A673 (cell line): ENCODE measurements at regions not wholly inside any gene's neighbourhood (a gene's known extent, or its start where the extent isn't known, plus 50 kb on each side); places are given as distances from the start of the nearest gene placed in this dataset.

ENCODE experiments used
- BruUV-seq: library from RNA; stranded (reverse); fragments of 400-500 nt; replicated peaks from 2 replicates; lab custom pipeline; 2021; lab: Mats Ljungman, UMichigan
- CTCF ChIA-PET: fragments of 300-600 bp; sonication (Branson Sonifier 250); formaldehyde crosslinking; loops from one replicate; lab custom pipeline; 2022; ENCODE audit warnings: antibody characterized with exemption; lab: Charles Lee
- POLR2A ChIA-PET: fragments of 300-600 bp; sonication (Branson Sonifier 250); formaldehyde crosslinking; loops from one replicate; lab custom pipeline; 2022; ENCODE audit warnings: antibody characterized with exemption; ENCODE audit not compliant: low non-redundant PET; lab: Charles Lee
- DNase-seq: peaks from one replicate; pipeline ENCODE4 v3.0.0-alpha.2; 2015; ENCODE audit warnings: low spot score
- H3K27ac ChIP-seq: fragments of 200-600 bp; sonication (generic); 2 replicates; pipeline ENCODE4 v1.5.1; 2016; ENCODE audit warnings: mixed run types, low read depth, mild to moderate bottlenecking, mixed read lengths, antibody characterized with exemption, low read length; ENCODE audit not compliant: poor library complexity, severe bottlenecking
- H3K27me3 ChIP-seq: fragments of 200-600 bp; sonication (generic); replicated peaks from 2 replicates; pipeline ENCODE4 v1.6.1; 2017; ENCODE audit warnings: mixed run types, low read depth, mild to moderate bottlenecking, mixed read lengths, antibody characterized with exemption, low read length; ENCODE audit not compliant: insufficient read depth, poor library complexity
- H3K36me3 ChIP-seq: fragments of 200-600 bp; sonication (generic); 2 replicates; pipeline ENCODE4 v1.6.1; 2016; ENCODE audit warnings: mixed run types, mild to moderate bottlenecking, mixed read lengths, antibody characterized with exemption, low read length; ENCODE audit not compliant: insufficient read depth, poor library complexity, severe bottlenecking
- H3K4me1 ChIP-seq: fragments of 200-600 bp; sonication (generic); 2 replicates; pipeline ENCODE4 v1.6.1; 2017; ENCODE audit warnings: mixed run types, mild to moderate bottlenecking, mixed read lengths, antibody characterized with exemption, low read length; ENCODE audit not compliant: insufficient read depth, poor library complexity, severe bottlenecking
- H3K4me3 ChIP-seq: fragments of 200-600 bp; sonication (generic); 2 replicates; pipeline ENCODE4 v1.5.1; 2016; ENCODE audit warnings: low read depth, mixed run types, mild to moderate bottlenecking, mixed read lengths, low read length; ENCODE audit not compliant: poor library complexity, severe bottlenecking
- H3K9me3 ChIP-seq: fragments of 200-600 bp; sonication (generic); 2 replicates; pipeline ENCODE4 v1.6.1; 2016; ENCODE audit warnings: mixed run types, low read depth, mild to moderate bottlenecking, mixed read lengths, antibody characterized with exemption, low read length; ENCODE audit not compliant: poor library complexity, severe bottlenecking
- EZH2 ChIP-seq: fragments of 200-600 bp; sonication (generic); IDR thresholded peaks from 2 replicates; pipeline ENCODE4 v1.6.1; 2017; ENCODE audit warnings: borderline replicate concordance, low read depth, mild to moderate bottlenecking, mixed read lengths, antibody characterized with exemption, low read length; ENCODE audit not compliant: poor library complexity, severe bottlenecking
- intact Hi-C: fragments of 100-400 bp; cut with micrococcal nuclease; formaldehyde crosslinking; loops from one replicate; pipeline ENCODE4 v1.10.0; 2022; ENCODE audit not compliant: unreplicated experiment
- TF ChIP-seq, protein P1 (sequence below): fragments of 300-800, 200-600 bp; sonication (generic); conservative IDR thresholded peaks from 2 replicates; pipeline ENCODE4 v1.5.1; 2017; ENCODE audit warnings: low read depth, mild to moderate bottlenecking, antibody characterized with exemption, low read length, moderate library complexity, mixed read lengths

- no TSS peak for BruUV-seq
- no peaks in the 10 kb centered on the region for H3K4me1 ChIP-seq
- POLR2A ChIA-PET, result no interaction called here
- no peak for DNase-seq
- no peaks in the 10 kb centered on the region for H3K27me3 ChIP-seq
- CTCF ChIA-PET, result no interaction called here
- TF ChIP-seq, protein P1, sequence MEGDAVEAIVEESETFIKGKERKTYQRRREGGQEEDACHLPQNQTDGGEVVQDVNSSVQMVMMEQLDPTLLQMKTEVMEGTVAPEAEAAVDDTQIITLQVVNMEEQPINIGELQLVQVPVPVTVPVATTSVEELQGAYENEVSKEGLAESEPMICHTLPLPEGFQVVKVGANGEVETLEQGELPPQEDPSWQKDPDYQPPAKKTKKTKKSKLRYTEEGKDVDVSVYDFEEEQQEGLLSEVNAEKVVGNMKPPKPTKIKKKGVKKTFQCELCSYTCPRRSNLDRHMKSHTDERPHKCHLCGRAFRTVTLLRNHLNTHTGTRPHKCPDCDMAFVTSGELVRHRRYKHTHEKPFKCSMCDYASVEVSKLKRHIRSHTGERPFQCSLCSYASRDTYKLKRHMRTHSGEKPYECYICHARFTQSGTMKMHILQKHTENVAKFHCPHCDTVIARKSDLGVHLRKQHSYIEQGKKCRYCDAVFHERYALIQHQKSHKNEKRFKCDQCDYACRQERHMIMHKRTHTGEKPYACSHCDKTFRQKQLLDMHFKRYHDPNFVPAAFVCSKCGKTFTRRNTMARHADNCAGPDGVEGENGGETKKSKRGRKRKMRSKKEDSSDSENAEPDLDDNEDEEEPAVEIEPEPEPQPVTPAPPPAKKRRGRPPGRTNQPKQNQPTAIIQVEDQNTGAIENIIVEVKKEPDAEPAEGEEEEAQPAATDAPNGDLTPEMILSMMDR, result no peak
- TF ChIP-seq EZH2, result no peak
- intact Hi-C loops, result loop anchor here (2.0 kb wide), 2 partner anchors 195 to 347 kb away; no protein-coding TSS in a partner anchor
- H3K4me3 ChIP-seq, result no peak overlapping the region
- no peaks in the 10 kb centered on the region for H3K36me3 ChIP-seq
- H3K27ac ChIP-seq, result no peak overlapping the region
- peaks cover 3% of the 10 kb centered on the region for H3K9me3 ChIP-seq
Observed at GRCh38 chr14:51783765-51784164, 76.6 kb upstream of the GNG2 start.

GRCh38 chr14:51784466-51784865 is 75.9 kb upstream of the GNG2 start:
- intact Hi-C loops, result loop anchor here (2.0 kb wide), 1 partner anchor 346 kb away; no protein-coding TSS in a partner anchor
- POLR2A ChIA-PET, result no interaction called here
- CTCF ChIA-PET, result no interaction called here

GRCh38 chr14:51786227-51786626 is 74.2 kb upstream of the GNG2 start:
- Histone ChIP-seq H3K4me1 (no peaks in the 10 kb centered on the region), H3K27me3 (no peaks in the 10 kb centered on the region), H3K27ac (no peak overlapping the region), H3K9me3 (peaks cover 3% of the 10 kb centered on the region), H3K4me3 (no peak overlapping the region), H3K36me3 (no peaks in the 10 kb centered on the region)
- DNase-seq, result no peak
- TF ChIP-seq, protein P1, result no peak
- TF ChIP-seq EZH2, result no peak
- intact Hi-C loops, result no loop called here
- POLR2A ChIA-PET, result no interaction called here
- CTCF ChIA-PET, result no interaction called here
- no TSS peak for BruUV-seq

More at GRCh38 chr14:51784466-51784865, 75.9 kb upstream of the GNG2 start:
- TF ChIP-seq, protein P1, result no peak
- TF ChIP-seq EZH2, result no peak
- no TSS peak for BruUV-seq
- Histone ChIP-seq H3K27me3 (no peaks in the 10 kb centered on the region), H3K9me3 (peaks cover 3% of the 10 kb centered on the region), H3K4me3 (no peak overlapping the region), H3K4me1 (no peaks in the 10 kb centered on the region), H3K36me3 (no peaks in the 10 kb centered on the region), H3K27ac (no peak overlapping the region)
- DNase-seq, result no peak
